DOHH2 (cell line): ENCODE measurements at regions not wholly inside any gene's neighbourhood (a gene's known extent, or its start where the extent isn't known, plus 50 kb on each side); places are given as distances from the start of the nearest gene placed in this dataset.

Experiments used
- CTCF ChIP-seq: fragments of 200-600 bp; sonication (generic); IDR thresholded peaks from one replicate; pipeline ENCODE4 v1.5.1; 2014; ENCODE audit warnings: antibody characterized with exemption, mild to moderate bottlenecking, low read depth, low read length; ENCODE audit not compliant: poor library complexity, severe bottlenecking
- EZH2phosphoT487 ChIP-seq: fragments of 200-600 bp; sonication (generic); IDR thresholded peaks from 2 replicates; pipeline ENCODE4 v1.6.1; 2017; ENCODE audit warnings: borderline replicate concordance, mild to moderate bottlenecking, antibody characterized with exemption, low read length, moderate library complexity, mixed read lengths

DNA sequence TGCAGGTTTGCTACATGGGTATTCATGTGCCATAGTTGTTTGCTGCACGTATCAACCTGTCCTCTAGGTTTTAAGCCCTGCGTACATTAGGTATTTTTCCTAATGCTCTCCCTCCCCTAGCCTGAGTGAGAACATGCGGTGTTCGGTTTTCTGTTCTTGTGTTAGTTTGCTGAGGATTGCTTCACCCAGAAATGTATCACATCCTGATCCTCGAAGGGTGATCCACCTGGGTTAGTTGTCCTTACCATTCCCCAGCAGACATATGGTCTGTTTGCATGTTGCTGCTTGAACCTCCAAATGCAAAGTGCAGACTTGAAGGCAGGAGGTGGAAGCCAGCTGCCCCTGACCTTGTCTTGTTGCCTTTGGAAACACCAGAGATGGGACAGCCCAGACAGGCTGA lies 161.5 kb upstream of the WDR1 start:
- TF ChIP-seq CTCF (no peak), EZH2phosphoT487 (no peak)
